GM18520 (cell line): ENCODE measurements at regions not wholly inside any gene's neighbourhood (a gene's known extent, or its start where the extent isn't known, plus 50 kb on each side); places are given as distances from the start of the nearest gene placed in this dataset.

Experiments
- ATAC-seq: cut with Tn5 transposase; IDR thresholded peaks from one replicate; pipeline ENCODE4 v1.9.1; 2021; ENCODE audit not compliant: unreplicated experiment

- no peak for ATAC-seq
These were observed 189.7 kb upstream of the HDAC9 start for GRCh38 chr7:18305866-18306265.

GRCh38 chr7:18306696-18307095 is 188.9 kb upstream of the HDAC9 start:
- no peak for ATAC-seq

DNA sequence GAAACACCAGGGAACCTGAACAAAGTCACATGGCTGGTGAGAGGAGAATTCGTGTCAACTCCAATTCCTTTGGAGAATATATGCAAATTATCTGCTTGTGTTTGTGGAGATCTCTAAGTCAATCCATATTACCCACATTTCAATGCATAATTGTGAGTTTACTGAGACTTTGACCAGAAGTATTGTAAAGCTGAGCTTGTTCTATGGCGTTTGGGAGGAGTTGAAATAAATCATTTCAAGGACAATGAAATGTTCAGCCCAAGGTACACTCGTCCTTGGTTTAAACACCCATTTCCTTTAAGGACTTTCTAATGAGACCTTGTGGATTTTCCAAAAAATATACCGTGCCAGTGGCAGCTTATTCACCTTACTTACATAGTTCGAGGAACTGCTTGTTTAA is 186.6 kb upstream of the HDAC9 start:
- no peak for ATAC-seq

GRCh38 chr7:18312482-18312881 is 183.1 kb upstream of the HDAC9 start:
- ATAC-seq = no peak

DNA sequence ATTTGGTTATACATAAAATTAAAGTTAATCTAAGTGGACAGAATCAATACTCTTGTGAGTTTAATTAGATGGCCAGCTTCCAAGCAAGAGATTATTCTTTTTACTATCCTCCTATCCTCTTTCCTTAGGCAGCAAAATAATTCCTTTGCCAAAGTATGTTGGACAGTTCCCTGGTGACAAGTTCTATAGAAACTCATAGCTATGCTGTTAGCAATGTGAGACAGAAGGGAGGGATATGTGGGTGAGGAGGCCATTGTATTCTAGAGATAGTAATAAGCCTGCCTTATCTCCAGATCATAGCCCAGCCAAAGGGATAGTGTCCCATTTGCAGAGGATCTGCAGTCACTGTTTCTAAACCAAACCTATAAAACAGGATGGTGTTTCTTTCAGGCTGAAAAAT is 181.6 kb upstream of the HDAC9 start:
- no peak for ATAC-seq

DNA sequence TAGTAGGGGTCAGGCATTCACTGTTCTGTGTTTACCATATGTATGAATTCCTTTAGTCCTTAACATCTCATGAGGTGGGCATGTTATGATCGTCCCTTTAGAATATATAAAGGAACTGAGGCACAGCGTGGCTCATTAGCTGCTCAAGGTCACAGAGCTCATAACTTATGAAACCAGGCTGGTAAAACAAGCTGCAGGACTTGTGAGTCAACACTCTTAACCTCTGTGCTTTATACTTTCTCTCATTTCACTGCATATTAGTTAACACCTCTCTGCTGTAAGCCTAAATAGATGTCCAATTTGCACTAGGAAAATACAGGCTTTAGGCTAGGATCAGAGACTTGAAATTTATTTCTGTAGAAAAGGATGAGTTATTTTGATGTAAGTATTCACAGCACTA is 180.3 kb upstream of the HDAC9 start:
- ATAC-seq = no peak

DNA sequence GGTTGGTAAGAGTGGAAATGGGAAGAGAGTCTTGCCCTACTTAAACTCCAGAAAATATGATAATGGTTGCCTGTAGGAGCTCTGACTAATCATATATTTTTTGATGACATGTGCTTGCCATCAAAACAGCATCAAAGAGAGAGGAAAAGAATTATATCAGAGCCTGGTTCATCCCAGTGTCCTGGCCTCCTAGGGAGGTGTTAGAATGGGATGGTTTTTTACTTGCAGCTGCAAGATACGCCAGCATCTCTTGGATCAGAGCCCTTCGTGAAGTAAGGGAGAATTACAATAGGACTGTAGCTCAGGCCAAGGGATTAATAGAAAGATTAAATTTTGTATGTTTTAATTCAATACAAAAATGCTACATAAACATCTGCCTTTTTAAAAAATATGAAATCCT is 177.6 kb upstream of the HDAC9 start:
- no peak for ATAC-seq

GRCh38 chr7:18320422-18320821 is 175.1 kb upstream of the HDAC9 start:
- no peak for ATAC-seq

DNA sequence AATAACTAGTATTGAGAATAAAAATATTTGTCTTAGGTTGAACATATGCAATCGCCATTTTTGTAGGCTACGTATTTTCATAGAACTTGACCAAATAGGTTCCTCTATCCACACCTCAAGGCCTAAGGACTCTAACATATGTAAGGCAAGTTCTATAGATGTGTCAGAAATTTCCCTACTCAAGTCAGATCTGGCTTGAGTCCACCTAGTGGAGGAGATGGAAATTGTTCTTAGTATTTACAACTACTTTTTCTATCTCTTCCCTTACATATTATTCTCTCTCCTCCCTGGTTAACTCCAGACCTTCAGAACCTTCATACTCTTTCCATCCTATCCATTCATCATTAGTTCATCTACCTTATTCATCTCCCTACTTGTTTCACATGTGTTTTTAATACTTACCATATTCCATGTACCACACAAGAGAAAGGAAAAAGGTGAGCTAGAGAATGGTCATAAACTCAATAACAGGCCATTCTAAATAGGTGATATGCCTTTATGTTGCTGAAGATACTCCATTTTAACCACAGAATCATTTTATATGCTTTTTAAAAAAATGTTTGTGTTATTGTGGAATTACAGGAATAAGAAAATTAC is 174.5 kb upstream of the HDAC9 start:
- ATAC-seq = peak; percentile 80

- no peak for ATAC-seq
These were observed 165.0 kb upstream of the HDAC9 start for GRCh38 chr7:18330548-18330947.

DNA sequence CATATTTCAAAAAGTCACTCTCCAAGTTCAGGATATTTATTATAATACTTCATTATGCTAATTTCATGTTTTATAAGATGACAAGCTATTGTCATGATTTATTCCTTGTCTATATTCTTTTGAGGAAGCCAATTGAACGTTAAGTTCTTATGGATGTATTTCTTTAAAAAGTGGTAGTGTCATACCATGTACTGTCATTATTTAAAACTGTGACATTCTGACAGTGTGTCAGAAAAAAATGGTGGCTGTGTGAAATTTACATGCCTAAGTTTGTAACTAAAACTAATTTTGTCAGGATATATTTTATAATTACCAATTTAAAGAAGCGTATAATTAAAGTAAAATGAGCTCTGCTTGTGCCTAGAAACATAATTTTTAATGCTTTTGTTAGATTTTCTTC is 158.9 kb upstream of the HDAC9 start:
- no peak for ATAC-seq

GRCh38 chr7:18337048-18337809 is 158.3 kb upstream of the HDAC9 start:
- no peak for ATAC-seq

GRCh38 chr7:18338910-18339523 is 156.5 kb upstream of the HDAC9 start:
- no peak for ATAC-seq

GRCh38 chr7:18341756-18342155 is 153.8 kb upstream of the HDAC9 start:
- no peak for ATAC-seq

DNA sequence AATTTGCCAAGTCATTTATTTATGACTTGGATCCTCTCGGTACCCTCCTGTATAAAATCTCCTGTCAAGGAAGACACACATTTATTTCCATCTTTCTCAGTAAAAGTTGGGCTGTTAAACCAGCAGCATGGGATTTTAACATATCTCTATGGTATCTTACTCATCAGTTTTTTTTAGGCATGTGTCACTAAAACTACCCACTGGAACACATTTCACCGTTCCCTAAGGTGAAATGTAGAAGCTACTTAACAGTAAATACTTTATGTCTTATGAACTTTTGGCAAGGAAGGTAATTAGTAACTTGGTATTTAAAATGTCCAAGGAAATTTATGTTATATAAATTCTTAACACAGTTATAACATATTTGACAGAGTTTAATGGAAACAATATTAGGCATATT is 152.5 kb upstream of the HDAC9 start:
- ATAC-seq = no peak

DNA sequence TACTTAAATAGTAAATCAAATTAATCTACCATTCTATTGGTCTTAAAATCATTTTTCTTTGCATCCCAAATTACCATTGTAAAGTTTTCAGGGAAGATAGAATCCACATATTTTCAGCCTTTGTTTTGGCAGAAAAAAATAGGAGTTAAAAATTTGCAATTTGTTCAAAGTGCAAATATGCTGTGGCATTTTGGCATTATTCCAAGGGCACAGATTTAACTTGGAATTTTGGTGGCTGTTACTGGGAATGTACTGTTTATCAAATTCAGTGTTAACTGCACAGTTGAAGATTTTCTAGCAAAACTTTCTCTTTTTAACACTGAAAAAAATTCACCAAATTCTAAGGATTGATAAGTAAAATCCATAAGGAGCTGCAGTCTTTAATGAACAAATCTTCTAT is 151.0 kb upstream of the HDAC9 start:
- ATAC-seq = no peak

- no peak for ATAC-seq
These were observed 149.8 kb upstream of the HDAC9 start for GRCh38 chr7:18345641-18346234.

DNA sequence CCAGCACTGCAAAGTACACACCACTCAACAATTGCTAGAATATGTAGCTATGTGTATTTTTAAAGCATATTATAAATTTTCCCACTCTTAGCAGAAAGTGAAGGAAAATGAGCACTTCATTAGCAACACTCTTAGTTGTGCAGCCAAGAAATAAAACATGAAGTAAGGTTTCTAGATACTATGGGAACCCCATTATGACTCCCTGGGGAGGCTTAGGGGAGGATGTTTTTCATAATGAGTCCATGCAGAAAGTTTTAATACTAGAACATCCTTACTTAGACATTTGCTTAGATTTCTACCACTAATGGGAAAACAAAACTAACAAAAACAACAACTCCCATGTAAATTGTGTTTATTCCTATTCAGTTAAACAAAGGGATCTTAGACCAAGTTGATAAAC is 148.4 kb upstream of the HDAC9 start:
- no peak for ATAC-seq

- ATAC-seq = no peak
These were observed 144.9 kb upstream of the HDAC9 start for GRCh38 chr7:18350678-18351077.

- ATAC-seq = peak; percentile 54
These were observed 143.0 kb upstream of the HDAC9 start for GRCh38 chr7:18352339-18353255.

DNA sequence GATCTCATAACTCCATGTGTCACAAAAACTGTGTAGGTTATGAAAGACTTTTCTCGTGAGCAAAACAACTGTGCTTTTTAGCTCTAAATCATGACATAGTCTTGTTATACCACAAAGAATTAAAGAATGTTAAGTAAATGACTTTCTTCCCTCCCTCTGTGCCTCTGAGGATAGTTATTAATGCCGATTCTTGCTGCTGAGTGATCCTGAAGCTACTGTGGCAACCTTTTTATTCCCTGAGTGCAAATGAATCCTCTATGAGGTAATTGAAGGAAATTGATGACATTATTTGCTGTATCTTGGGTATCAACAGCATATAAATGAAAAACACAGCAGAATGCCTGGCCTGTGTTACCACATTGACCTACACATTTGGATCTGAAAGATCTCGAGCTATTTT is 142.2 kb upstream of the HDAC9 start:
- no peak for ATAC-seq
